Upper lobe of left lung (tissue), 4 donors: ENCODE measurements at regions not wholly inside any gene's neighbourhood (a gene's known extent, or its start where the extent isn't known, plus 50 kb on each side); places are given as distances from the start of the nearest gene placed in this dataset.

Source experiments
- CTCF ChIP-seq, 6 experiments: fragments of 450-650 bp in 4 of 6; fragments of 200-600 bp in 2 of 6; sonication (generic) in 2 of 6; IDR thresholded peaks; one replicate each; pipeline ENCODE4 v1.5.1; 2016 to 2019; ENCODE audit warnings: antibody characterized with exemption in 6 of 6
- POLR2AphosphoS5 ChIP-seq, 2 donors: sonication (generic); formaldehyde crosslinking; IDR thresholded peaks; one replicate each; pipeline ENCODE4 v1.5.1; 2017; ENCODE audit warnings: antibody characterized with exemption in 2 of 2

- TF ChIP-seq POLR2AphosphoS5 (IDR thresholded peaks at IDR 0.05), result no peak
- no peak for TF ChIP-seq CTCF (IDR thresholded peaks at IDR 0.05)
Measured at GRCh38 chr2:8367833-8368232, 314.0 kb upstream of the ID2 start.
